Stomach (tissue), 4 donors: ENCODE measurements at regions not wholly inside any gene's neighbourhood (a gene's known extent, or its start where the extent isn't known, plus 50 kb on each side); places are given as distances from the start of the nearest gene placed in this dataset.

ENCODE experiments used
- EP300 ChIP-seq: sonication (generic); formaldehyde crosslinking; IDR thresholded peaks from one replicate; pipeline ENCODE4 v1.6.1; 2017; ENCODE audit warnings: antibody characterized with exemption
- POLR2A ChIP-seq, 4 donors: fragments of 450-650 bp; IDR thresholded peaks; one replicate each; pipeline ENCODE4 v1.6.1; 2016; ENCODE audit warnings: antibody characterized with exemption in 4 of 4, control low read depth in 2 of 4, mild to moderate bottlenecking in 1 of 4, moderate library complexity in 1 of 4
- POLR2AphosphoS5 ChIP-seq, 3 donors: sonication (generic); formaldehyde crosslinking; IDR thresholded peaks; one replicate each; pipeline ENCODE4 v1.6.1; 2016; ENCODE audit warnings: antibody characterized with exemption in 3 of 3
- TF ChIP-seq, protein P1 (sequence below), 7 experiments: fragments of 450-650 bp in 4 of 7; fragments of 200-600 bp in 3 of 7; sonication (generic) in 3 of 7; IDR thresholded peaks; one replicate each; pipeline ENCODE4 v1.5.1; 2016 to 2019; ENCODE audit warnings: antibody characterized with exemption in 7 of 7, control low read depth in 2 of 7, mild to moderate bottlenecking in 1 of 7

GRCh38 chr3:55333046-55333445 lies 154.1 kb downstream of the WNT5A start:
- TF ChIP-seq, protein P1, sequence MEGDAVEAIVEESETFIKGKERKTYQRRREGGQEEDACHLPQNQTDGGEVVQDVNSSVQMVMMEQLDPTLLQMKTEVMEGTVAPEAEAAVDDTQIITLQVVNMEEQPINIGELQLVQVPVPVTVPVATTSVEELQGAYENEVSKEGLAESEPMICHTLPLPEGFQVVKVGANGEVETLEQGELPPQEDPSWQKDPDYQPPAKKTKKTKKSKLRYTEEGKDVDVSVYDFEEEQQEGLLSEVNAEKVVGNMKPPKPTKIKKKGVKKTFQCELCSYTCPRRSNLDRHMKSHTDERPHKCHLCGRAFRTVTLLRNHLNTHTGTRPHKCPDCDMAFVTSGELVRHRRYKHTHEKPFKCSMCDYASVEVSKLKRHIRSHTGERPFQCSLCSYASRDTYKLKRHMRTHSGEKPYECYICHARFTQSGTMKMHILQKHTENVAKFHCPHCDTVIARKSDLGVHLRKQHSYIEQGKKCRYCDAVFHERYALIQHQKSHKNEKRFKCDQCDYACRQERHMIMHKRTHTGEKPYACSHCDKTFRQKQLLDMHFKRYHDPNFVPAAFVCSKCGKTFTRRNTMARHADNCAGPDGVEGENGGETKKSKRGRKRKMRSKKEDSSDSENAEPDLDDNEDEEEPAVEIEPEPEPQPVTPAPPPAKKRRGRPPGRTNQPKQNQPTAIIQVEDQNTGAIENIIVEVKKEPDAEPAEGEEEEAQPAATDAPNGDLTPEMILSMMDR (IDR thresholded peaks at IDR 0.05), result no peak
- TF ChIP-seq POLR2A (IDR thresholded peaks at IDR 0.05), result no peak
- no peak for TF ChIP-seq POLR2AphosphoS5 (IDR thresholded peaks at IDR 0.05)
- no peak for TF ChIP-seq EP300
